Activated T-cell treated with anti-CD3 and anti-CD28 coated beads for 24 hours (primary cell): ENCODE measurements at regions not wholly inside any gene's neighbourhood (a gene's known extent, or its start where the extent isn't known, plus 50 kb on each side); places are given as distances from the start of the nearest gene placed in this dataset.

Experiments
- DNase-seq: peaks from one replicate; pipeline ENCODE4 v3.0.0-alpha.2; 2020; ENCODE audit warnings: low read depth

DNA sequence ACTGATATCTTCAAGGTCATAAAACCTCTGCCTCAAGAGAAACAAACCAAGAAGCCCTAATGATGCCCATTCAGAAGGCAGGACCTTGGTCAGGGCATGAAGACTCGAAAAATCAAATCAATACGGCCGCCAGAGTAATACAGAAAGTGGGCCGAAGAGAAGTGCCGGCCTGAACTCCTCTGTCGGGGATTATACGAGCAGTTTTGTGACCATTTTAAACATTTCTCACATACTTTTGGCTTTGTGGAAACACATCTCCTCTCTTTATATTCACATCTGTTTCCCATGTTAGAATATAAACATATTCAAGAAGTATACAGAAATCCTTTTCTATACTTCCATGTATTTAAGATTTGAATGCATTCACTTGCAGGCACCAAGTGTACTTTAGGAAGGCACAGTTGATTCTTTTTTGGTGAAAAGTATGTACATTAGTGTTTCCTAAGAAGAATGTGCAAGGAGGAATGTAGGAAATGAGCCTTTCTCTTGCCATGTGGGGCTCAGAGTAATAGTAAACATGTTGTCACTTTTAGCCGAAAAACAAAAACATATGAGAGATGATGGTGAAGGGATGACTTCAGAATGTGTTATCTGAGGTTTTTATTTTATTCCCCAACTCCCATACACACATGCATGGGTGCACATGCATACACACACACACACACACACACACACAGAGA is 707.9 kb upstream of the ID2 start:
- DNase-seq: no peak

DNA sequence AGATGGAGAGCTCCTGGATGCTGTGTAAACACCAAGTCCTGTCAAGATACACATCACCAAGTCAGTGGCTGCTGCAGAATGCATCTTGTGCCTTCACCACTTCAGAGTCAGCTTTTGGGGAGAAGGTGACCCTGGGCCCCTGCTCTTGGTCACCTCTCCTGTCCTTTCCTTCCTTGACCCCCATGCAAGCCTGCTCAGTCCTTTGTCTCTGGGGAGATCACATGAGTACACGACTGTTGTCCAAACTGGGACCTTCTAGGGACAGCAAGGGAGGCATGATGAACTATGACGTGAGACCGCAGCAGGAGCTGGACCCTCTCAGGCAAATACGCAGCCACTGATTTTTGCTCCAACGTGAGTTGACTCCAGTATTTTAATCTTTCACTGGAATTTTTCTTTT is 706.9 kb upstream of the ID2 start:
- DNase-seq: no peak

DNA sequence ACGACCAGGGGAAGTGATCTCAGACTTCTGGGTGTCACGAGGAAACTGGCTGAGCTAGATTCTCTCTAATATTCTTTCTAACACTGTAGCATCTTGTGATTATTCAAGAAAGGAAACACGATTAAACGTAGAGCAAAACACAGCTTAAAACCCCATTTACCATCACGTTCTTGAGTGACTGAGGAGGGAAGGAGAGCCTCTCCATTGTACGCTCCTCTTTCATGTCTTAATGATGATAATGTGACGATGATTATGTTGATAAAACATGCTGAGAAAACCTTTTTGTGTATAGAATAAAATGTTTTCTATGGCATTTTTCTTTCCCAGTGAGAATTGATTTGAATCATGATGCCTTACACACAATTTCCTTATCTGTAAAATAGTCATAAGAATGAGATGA is 705.6 kb upstream of the ID2 start:
- DNase-seq: no peak

DNA sequence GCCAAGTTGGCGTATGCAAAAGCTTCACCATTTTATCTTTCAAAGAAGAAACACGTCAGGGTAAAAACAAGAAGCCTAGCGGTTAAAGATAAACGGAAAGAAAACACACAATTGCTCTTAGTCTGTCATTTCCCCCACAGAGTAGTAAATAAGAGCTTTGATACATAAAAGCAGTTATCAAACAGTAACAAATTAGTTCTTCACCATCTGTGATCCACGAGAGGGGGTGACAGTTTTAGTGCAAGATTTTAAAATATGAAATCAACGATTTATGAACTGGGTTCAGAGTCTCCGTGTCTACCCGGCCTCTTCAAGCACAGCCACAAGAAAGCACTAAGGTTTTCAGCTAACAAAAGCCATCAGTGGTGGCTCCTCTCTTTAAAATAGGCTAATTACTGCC is 703.9 kb upstream of the ID2 start:
- DNase-seq: no peak

- DNase-seq: no peak
Measured at GRCh38 chr2:7982054-7982453, 699.8 kb upstream of the ID2 start.

- no peak for DNase-seq
Measured at GRCh38 chr2:7983451-7983850, 698.4 kb upstream of the ID2 start.

GRCh38 chr2:7983912-7984311 is 697.9 kb upstream of the ID2 start:
- no peak for DNase-seq

GRCh38 chr2:7984693-7985353 is 697.0 kb upstream of the ID2 start:
- no peak for DNase-seq

GRCh38 chr2:7986431-7986830 is 695.4 kb upstream of the ID2 start:
- no peak for DNase-seq

DNA sequence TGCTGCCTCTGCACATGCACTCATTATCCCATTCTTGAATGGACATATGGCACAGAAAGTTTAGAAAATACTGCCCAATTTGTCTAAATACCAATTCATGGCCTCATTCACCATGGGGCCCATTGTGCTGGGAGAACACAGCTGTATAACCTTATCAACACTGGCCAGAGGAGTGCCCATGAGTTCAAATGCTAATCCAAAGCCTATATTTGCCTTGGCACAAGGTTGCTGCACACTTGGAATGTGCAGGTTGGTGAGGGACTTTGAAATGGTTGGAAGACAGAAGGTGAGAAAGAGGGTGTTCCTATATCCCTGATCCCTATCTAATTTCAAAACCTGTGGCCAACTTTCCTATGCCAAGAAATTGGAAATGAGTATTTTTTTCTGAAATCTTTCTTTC is 693.9 kb upstream of the ID2 start:
- DNase-seq: no peak

GRCh38 chr2:7988440-7988839 is 693.4 kb upstream of the ID2 start:
- no peak for DNase-seq

- DNase-seq: no peak
Measured at GRCh38 chr2:7989823-7990222, 692.0 kb upstream of the ID2 start.

DNA sequence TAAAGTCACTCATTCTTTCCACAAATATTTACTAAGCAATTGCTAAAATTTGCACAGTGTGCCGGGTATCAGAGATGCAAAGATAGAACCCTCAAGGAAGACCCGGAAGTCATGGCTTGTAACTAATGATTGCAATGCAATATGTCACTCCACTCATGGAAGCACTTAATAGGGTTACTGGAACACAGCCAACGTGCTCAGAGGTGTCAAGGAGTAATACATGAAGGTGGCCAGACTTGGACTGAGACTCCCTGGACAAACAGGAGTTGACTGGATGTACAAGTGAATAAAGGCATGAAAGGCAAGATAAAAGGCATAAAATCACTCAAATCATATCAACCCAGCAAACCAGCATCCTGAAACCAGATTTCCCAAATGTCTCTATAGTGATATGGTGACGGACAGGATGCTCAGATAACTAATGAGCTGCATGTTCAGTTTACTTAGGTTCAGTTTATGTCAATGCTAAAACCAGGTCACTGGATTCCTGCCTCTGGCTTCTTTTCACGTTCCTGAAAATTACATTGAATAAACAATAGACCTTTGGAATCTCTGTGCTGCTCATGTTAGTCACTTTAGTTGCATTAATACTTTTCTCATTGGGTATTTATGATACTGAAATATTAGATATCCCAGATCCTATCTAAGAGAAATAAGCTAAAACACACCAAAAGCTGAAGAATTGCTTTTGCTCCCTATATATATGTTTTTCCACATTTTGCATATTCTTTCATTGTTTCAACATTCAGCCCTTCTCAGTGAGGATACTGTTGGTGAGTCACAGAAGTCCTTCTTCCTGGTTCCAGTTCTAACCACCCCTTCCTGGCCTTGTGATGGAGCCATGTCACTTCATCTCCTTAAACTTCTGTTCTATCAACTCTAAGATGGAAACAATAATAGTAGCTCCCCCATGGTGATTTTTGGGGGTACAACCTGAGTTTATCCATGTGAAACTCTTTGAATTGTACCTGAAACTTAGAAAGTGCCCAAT is 688.9 kb upstream of the ID2 start:
- DNase-seq: no peak

DNA sequence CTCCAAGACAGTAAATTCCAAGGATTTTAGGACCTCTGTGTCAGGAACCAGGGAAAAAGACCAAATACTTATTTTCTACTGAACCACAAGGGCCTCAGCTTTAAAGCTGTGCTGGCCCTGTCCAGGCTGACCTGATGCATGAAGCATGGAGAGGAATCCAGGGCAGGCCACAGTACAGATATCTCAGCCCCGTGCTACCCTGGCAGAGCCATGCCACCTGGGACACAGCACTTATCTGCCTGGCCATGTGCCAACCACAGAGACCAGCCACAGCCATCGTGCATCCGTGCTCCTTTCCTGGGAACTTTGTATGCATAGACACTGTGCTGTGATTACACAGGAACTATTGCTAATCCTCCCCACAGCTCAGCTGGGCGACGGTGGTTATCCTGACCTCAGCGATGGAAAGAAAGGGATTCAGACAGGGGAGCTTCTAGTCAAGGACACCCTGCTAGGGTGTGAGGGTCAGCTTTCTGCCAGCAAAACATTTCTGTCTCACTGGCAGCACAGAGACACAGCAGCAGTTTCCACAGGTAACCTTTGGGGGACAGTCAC is 687.4 kb upstream of the ID2 start:
- DNase-seq: no peak

DNA sequence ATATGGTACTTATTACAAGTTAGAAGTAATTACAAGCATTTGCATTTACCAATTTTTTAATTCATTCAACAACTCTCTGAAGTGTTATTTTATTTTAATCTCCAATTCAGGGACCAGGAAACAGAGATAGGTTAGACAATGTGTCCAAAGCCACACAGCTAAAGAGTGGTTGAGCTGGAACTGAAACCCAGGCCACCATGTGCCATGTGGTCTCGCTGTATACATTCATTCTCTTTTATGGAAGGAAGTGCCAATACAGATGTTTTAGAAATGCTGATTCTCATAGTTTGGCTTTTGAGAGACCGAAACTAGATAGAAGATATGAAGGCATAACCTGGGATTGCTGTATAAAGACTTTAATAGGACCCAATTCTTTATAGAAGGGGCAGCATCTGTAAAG is 684.6 kb upstream of the ID2 start:
- no peak for DNase-seq

- no peak for DNase-seq
Measured at GRCh38 chr2:7999683-8000476, 682.0 kb upstream of the ID2 start.

DNA sequence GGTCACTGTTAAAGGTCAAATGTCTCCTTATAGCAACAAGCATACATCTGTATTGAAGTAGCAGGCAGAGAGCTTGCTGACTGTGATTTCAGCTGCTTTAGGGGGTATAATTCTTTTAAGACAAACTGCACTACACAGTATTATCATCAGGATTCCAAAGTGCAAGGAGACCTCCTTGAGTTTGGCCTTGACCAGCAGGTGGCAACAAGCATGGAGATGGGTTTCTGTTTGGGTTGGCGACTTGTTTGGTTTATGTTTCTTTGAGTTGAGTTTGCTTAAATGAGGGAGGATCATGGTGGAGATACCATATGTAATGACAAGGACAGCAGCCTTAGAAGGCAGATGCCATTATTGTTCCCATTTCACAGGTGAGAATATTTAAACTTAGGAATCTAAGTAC is 681.0 kb upstream of the ID2 start:
- no peak for DNase-seq

- DNase-seq: no peak
Measured at GRCh38 chr2:8002765-8003393, 679.0 kb upstream of the ID2 start.

- no peak for DNase-seq
Measured at GRCh38 chr2:8003462-8004075, 678.3 kb upstream of the ID2 start.

DNA sequence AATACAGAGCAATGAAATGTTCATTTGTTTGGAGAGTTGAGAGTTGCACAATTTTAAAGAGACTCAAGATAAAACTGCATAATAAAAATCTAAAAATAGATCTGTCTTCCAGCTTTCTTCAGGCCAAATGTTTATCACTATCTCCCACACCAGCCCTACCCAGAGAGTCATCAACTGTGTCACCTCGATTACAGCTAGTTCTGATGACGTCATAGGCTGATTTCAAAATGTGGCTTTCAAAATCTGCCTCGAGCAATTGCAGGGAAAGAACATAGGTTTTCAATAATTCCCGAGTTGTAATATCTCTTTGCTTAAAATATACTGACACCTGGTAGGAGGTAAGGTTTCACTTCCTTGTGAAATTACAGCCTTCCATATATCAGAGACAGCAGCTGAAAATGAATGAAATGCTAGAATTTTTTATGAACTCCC is 677.6 kb upstream of the ID2 start:
- DNase-seq: no peak

GRCh38 chr2:8006181-8006580 is 675.7 kb upstream of the ID2 start:
- no peak for DNase-seq
